GM12878 (cell line): ENCODE measurements at regions not wholly inside any gene's neighbourhood (a gene's known extent, or its start where the extent isn't known, plus 50 kb on each side); places are given as distances from the start of the nearest gene placed in this dataset.

Experiments
- ATAC-seq: fragments of 200-7000 bp; cut with Tn5 transposase; 3 replicates; pipeline ENCODE4 v1.9.1; 2020; ENCODE audit warnings: mild to moderate bottlenecking, moderate library complexity
- BruUV-seq: library from RNA; stranded (reverse); fragments of 400-500 nt; replicated peaks from 2 replicates; lab custom pipeline; 2021; lab: Mats Ljungman, UMichigan
- CTCF ChIA-PET: fragments of 300-600 bp; sonication (Branson Sonifier 250); formaldehyde crosslinking; extraction: SDS; loops from one replicate; lab custom pipeline; 2021; ENCODE audit warnings: inconsistent platforms; lab: Yijun Ruan, JAX
- POLR2A ChIA-PET: fragments of 350-600 bp; formaldehyde crosslinking; extraction: SDS; loops from one replicate; lab custom pipeline; 2021; ENCODE audit warnings: inconsistent platforms; lab: Charles Lee
- RAD21 ChIA-PET: fragments of 300-600 bp; sonication (Branson Sonifier 250); formaldehyde crosslinking; loops from one replicate; lab custom pipeline; 2023; ENCODE audit warnings: antibody characterized with exemption; ENCODE audit not compliant: unreplicated experiment; lab: Charles Lee
- SMC1A ChIA-PET: fragments of 300-600 bp; sonication (Branson Sonifier 250); formaldehyde crosslinking; loops from one replicate; lab custom pipeline; 2023; ENCODE audit not compliant: unreplicated experiment, uncharacterized antibody; lab: Charles Lee
- DNase-seq: peaks from one replicate; pipeline ENCODE4 v3.0.0-alpha.2; 2011; ENCODE audit warnings: low read depth, low spot score
- FAIRE-seq: peaks from 3 replicates; lab custom pipeline; 2011; peaks lifted over from hg19 to GRCh38; lab: Jason Lieb, UNC
- H2AFZ ChIP-seq: 2 replicates; pipeline ENCODE4 v1.6.0; 2011; ENCODE audit warnings: low read depth, low read length, control low read depth; ENCODE audit not compliant: control insufficient read depth
- H3K27ac ChIP-seq: 2 replicates; pipeline ENCODE4 v1.5.1; 2011; ENCODE audit warnings: control low read depth; ENCODE audit not compliant: control insufficient read depth, insufficient read depth
- H3K27me3 ChIP-seq, 2 experiments: replicated peaks in 1 of 2; 2 replicates each; pipeline versions ENCODE4 v1.6.0 to v1.6.1; 2011; ENCODE audit warnings: low read length in 1 of 2; ENCODE audit not compliant: control insufficient read depth in 2 of 2, insufficient read depth in 2 of 2
- H3K36me3 ChIP-seq, 2 experiments: 2 replicates each; pipeline ENCODE4 v1.5.1; 2011; ENCODE audit warnings: low read length in 1 of 2; ENCODE audit not compliant: control insufficient read depth in 2 of 2, insufficient read depth in 2 of 2
- H3K4me1 ChIP-seq: 2 replicates; pipeline ENCODE4 v1.6.1; 2011; ENCODE audit warnings: mild to moderate bottlenecking, low read length, moderate library complexity, mixed read lengths; ENCODE audit not compliant: control insufficient read depth, insufficient read depth
- H3K4me2 ChIP-seq: 2 replicates; pipeline ENCODE4 v1.6.0; 2011; ENCODE audit warnings: control low read depth; ENCODE audit not compliant: control insufficient read depth, insufficient read depth
- H3K4me3 ChIP-seq: fragments of 200-600 bp; sonication (generic); 2 replicates; pipeline ENCODE4 v1.5.1; 2016
- H3K79me2 ChIP-seq: 2 replicates; pipeline ENCODE4 v1.6.0; 2011; ENCODE audit warnings: low read length; ENCODE audit not compliant: control insufficient read depth, insufficient read depth
- H3K9ac ChIP-seq: 2 replicates; pipeline ENCODE4 v1.8.0; 2011; ENCODE audit warnings: low read length, control low read depth, mixed read lengths; ENCODE audit not compliant: control insufficient read depth, insufficient read depth
- H3K9me3 ChIP-seq: replicated peaks from 3 replicates; pipeline ENCODE4 v1.5.1; 2011; ENCODE audit warnings: mild to moderate bottlenecking, low read length; ENCODE audit not compliant: control insufficient read depth, insufficient read depth
- H4K20me1 ChIP-seq: 2 replicates; pipeline ENCODE4 v1.6.0; 2011; ENCODE audit not compliant: control insufficient read depth, insufficient read depth
- BACH1 ChIP-seq: fragments of 450-650 bp; IDR thresholded peaks from 2 replicates; pipeline ENCODE4 v1.6.1; 2017; ENCODE audit warnings: mild to moderate bottlenecking, borderline replicate concordance
- CHD1 ChIP-seq: IDR thresholded peaks from 2 replicates; pipeline ENCODE4 v1.6.1; 2012; ENCODE audit warnings: low read depth, low read length, improper control_type of control experiment
- CREB1 ChIP-seq: IDR thresholded peaks from 2 replicates; pipeline ENCODE4 v1.6.1; 2012; ENCODE audit warnings: low read depth, mild to moderate bottlenecking, inconsistent platforms
- DPF2 ChIP-seq: fragments of 450-650 bp; IDR thresholded peaks from 2 replicates; pipeline ENCODE4 v1.6.1; 2017; ENCODE audit warnings: mild to moderate bottlenecking
- HCFC1 ChIP-seq: fragments of 150-350 bp; IDR thresholded peaks from 2 replicates; pipeline ENCODE4 v1.6.1; 2014; ENCODE audit warnings: low read length
- LARP7 ChIP-seq: fragments of 450-650 bp; IDR thresholded peaks from 2 replicates; pipeline ENCODE4 v1.6.1; 2017; ENCODE audit warnings: mild to moderate bottlenecking
- MEF2A ChIP-seq: IDR thresholded peaks from 2 replicates; pipeline ENCODE4 v1.6.1; 2011; ENCODE audit warnings: low read depth, mild to moderate bottlenecking, low read length, moderate library complexity; ENCODE audit not compliant: insufficient read depth
- NKRF ChIP-seq: fragments of 450-650 bp; conservative IDR thresholded peaks from 2 replicates; pipeline ENCODE4 v1.6.1; 2017; ENCODE audit warnings: mild to moderate bottlenecking, moderate library complexity
- NR2C2 ChIP-seq: IDR thresholded peaks from 2 replicates; pipeline ENCODE4 v1.6.1; 2011; ENCODE audit warnings: borderline replicate concordance, low read depth; ENCODE audit not compliant: control insufficient read depth, insufficient read length
- PAX8 ChIP-seq: fragments of 450-650 bp; IDR thresholded peaks from 2 replicates; pipeline ENCODE4 v1.6.1; 2017; ENCODE audit warnings: mild to moderate bottlenecking, moderate library complexity
- RELB ChIP-seq: fragments of 450-650 bp; IDR thresholded peaks from 2 replicates; pipeline ENCODE4 v1.6.1; 2017; ENCODE audit warnings: low read depth, mild to moderate bottlenecking, moderate library complexity
- RFX5 ChIP-seq: IDR thresholded peaks from 2 replicates; pipeline ENCODE4 v1.6.1; 2011; ENCODE audit warnings: low read depth, low read length, improper control_type of control experiment
- SIX5 ChIP-seq: IDR thresholded peaks from 2 replicates; pipeline ENCODE4 v1.6.1; 2011; ENCODE audit warnings: mild to moderate bottlenecking, low read depth, low read length, moderate library complexity; ENCODE audit not compliant: severe bottlenecking
- SKIL ChIP-seq: fragments of 450-650 bp; IDR thresholded peaks from 2 replicates; pipeline ENCODE4 v1.6.1; 2017; ENCODE audit warnings: mild to moderate bottlenecking, low read depth, inconsistent platforms; ENCODE audit not compliant: poor library complexity, severe bottlenecking
- SMAD1 ChIP-seq: fragments of 450-650 bp; IDR thresholded peaks from 2 replicates; pipeline ENCODE4 v1.6.1; 2018; ENCODE audit warnings: mild to moderate bottlenecking, low read depth; ENCODE audit not compliant: partially characterized antibody
- SP1 ChIP-seq: IDR thresholded peaks from one replicate; pipeline ENCODE4 v1.6.1; 2011; ENCODE audit warnings: low read depth, low read length
- TCF7 ChIP-seq: IDR thresholded peaks from 2 replicates; pipeline ENCODE4 v1.6.1; 2014; ENCODE audit warnings: antibody characterized with exemption, borderline replicate concordance
- in situ Hi-C: fragments of 300-500 bp; cut with MboI; formaldehyde crosslinking; loops from 9 replicates; pipeline ENCODE4 v1.14.3; 2018; ENCODE audit warnings: mixed read lengths
- intact Hi-C: fragments of 100-400 bp; cut with micrococcal nuclease; formaldehyde crosslinking; loops from one replicate; pipeline ENCODE4 v1.14.2; 2022; ENCODE audit not compliant: unreplicated experiment

- TF ChIP-seq CHD1 (no peak), SP1 (no peak), SIX5 (no peak)
Measured at GRCh38 chrX:100085846-100086245, 324.2 kb downstream of the PCDH19 start (continued).

GRCh38 chrX:100083211-100083610 lies 326.9 kb downstream of the PCDH19 start:
- H3K9me3 ChIP-seq, result no peaks in the 10 kb centered on the region
- H4K20me1 ChIP-seq, result no peaks in the 10 kb centered on the region
- no peak overlapping the region for H3K4me3 ChIP-seq
- ATAC-seq (no peak), DNase-seq (no peak), FAIRE-seq (no peak)
- H3K79me2 ChIP-seq, result no peaks in the 10 kb centered on the region
- POLR2A ChIA-PET, result no interaction called here
- SMC1A ChIA-PET, result interaction anchor here (0.6 kb wide), 1 partner anchor 394 kb away, joined by 3 read pairs; no protein-coding TSS in a partner anchor
- H3K4me2 ChIP-seq, result no peak overlapping the region
- no peaks in the 10 kb centered on the region for H3K4me1 ChIP-seq
- no peak overlapping the region for H3K9ac ChIP-seq
- intact Hi-C loops (no loop called here), in situ Hi-C loops (no loop called here)
- H2AFZ ChIP-seq, result no peak overlapping the region
- no peaks in the 10 kb centered on the region for H3K36me3 ChIP-seq
- CTCF ChIA-PET, result no interaction called here
- RAD21 ChIA-PET, result no interaction called here
- H3K27ac ChIP-seq, result no peak overlapping the region
- TF ChIP-seq MEF2A (no peak), RELB (no peak), CREB1 (no peak), RFX5 (no peak), NR2C2 (no peak), LARP7 (no peak), SIX5 (no peak), NKRF (no peak), BACH1 (no peak), HCFC1 (no peak), SMAD1 (no peak), SKIL (no peak), DPF2 (no peak), PAX8 (no peak), TCF7 (no peak)
- H3K27me3 ChIP-seq, result no peaks in the 10 kb centered on the region
- BruUV-seq, result no TSS peak
